HG03135 (cell line): ENCODE measurements at regions not wholly inside any gene's neighbourhood (a gene's known extent, or its start where the extent isn't known, plus 50 kb on each side); places are given as distances from the start of the nearest gene placed in this dataset.
"Not testable (repeated sequence)": the region's sequence is repeated elsewhere in the genome, so short reads cannot be mapped to it uniquely, and the experiment has no call there.

Experiments used
- ATAC-seq: cut with Tn5 transposase; IDR thresholded peaks from one replicate; pipeline ENCODE4 v1.9.1; 2021; ENCODE audit warnings: mild to moderate bottlenecking, moderate library complexity; ENCODE audit not compliant: unreplicated experiment

DNA sequence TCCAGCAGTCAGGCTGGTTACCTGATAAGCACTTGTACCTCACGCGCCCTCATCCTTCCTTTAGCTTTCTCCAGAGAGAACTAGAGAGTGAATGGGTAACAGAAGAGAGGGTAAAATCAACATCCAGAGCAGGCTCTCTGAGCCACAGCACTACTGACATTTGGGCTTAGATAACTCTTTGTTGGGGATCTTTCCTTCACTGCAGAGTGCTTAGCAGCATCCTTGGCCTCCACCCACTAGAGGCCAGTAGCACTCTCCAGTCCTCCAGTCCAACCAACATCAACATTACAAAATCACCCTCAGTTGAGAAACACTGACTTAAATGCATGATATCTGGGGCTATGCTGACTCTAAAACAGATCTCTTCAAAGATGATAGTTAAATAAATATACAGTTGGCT, 220.7 kb downstream of the TACR3 start:
- ATAC-seq, result no peak

DNA sequence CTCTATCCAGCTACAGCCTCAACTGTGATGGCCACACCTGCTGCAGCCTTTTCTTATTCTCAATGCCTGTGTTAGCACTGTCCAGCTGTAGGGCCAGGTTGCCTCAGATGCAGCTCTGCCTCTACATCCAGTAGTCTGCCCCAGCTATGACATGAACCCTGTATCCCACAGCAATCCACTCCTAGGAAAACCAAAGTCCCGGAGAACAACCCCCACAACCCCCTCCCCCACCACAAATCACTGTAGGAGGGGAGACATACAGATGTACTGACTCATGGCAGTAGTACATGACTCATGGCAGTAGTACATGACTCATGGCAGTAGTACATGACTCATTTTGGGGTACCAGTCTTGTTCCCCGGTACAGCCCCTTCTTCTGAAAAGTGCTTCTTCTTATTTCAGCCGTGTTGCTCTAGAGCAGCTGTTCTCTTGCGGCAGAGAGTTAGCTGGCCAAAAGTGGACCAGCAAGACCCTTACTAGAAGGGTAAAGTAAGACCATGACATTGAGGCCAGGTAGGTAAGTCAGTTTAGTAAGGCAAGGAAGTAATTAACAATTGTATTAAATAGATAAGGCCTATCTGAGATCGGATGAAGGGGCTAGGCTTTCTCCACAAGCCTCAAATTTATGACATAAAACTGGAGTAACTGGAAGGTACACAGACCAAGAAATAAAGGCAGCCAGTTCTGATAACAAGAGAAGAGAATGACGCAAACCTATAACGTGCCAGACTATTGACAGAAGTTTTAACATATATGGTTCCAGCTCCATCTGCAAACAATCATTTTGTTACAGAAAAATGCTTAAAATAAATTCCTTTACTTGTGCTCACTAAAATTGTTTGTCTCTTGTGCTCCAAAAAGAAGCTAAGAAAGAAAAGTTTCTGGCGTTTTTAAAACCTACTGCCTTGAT, 221.4 kb downstream of the TACR3 start:
- peak; percentile 91 for ATAC-seq

- peak; percentile 32 for ATAC-seq
Observed at GRCh38 chr4:103497692-103498091, 222.1 kb downstream of the TACR3 start.

GRCh38 chr4:103496800-103497199, 223.0 kb downstream of the TACR3 start:
- ATAC-seq, result no peak

DNA sequence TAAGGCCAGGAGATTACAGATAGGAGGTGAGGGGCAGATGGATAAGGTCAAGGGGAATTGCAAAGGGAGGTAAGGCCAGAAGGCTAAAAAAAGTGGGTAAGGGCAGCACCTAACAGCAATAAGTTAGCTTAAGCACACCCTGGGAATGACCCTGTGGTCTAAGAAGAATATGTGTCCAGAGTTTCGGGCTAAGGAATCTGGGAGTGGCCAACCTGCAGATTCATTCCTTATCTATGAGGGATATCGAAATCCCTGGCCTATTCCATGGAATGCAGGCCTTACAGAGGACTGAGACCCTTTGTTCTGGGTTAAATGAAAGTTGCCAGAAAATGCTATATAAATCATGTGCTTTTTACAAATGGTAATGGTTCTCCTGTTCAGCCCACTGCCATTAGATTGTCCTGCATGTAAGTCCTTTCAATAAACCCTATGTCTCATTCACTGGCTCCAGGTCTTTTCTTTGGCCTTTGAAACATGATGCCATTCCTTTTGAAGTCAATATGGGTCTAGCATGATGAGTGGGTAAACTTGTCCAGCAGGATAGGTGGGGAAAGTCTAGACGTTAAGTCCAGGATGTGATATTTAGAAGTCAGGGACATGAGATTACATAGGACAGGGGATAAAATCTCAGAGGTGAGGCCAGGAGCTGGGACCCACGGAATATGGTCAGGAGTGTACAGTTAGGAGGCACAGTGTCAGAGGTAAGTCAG, 226.2 kb downstream of the TACR3 start:
- ATAC-seq, result no peak

DNA sequence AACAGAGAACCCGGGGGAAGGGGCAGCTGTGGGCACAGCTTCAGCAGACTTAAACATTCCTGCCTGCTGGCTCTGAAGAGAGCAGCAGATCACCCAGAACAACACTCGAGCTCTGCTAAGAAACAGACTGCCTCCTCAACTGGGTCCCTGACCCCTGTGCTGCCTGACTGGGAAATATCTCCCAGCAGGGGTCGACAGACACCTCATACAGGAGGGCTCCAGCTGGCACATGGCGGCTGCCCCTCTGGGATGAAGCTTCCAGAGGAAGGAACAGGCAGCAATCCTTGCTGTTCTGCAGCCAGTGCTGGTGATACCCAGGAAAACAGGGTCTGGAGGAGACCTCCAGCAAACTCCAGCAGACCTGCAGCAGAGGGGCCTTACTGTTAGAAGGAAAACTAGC, 234.5 kb downstream of the TACR3 start:
- ATAC-seq, result not testable (repeated sequence)

- no peak for ATAC-seq
Observed at GRCh38 chr4:103484521-103484920, 235.3 kb downstream of the TACR3 start.

GRCh38 chr4:103482893-103483292, 236.9 kb downstream of the TACR3 start:
- no peak for ATAC-seq

- no peak for ATAC-seq
Observed at GRCh38 chr4:103482471-103482870, 237.3 kb downstream of the TACR3 start.

DNA sequence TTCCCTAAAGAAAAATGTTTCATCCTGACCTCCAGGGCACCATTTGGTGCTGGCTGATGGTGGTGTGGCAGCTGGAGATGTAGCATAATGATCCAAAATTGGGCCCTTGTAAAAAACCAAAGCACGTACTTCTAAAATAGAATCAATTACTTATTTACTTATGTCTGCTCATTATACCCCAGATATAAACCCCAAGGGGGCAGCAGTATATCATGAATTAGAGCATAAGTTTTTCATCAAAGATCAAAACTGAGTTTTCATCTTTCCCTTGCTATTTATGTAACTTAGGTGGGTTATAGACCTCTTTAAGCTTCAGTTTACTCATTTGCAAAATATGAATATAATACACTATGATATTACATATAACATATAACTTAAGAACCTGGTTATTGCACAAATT, 241.1 kb downstream of the TACR3 start:
- no peak for ATAC-seq

- no peak for ATAC-seq
Observed at GRCh38 chr4:103478210-103478609, 241.6 kb downstream of the TACR3 start.

GRCh38 chr4:103457566-103457965, 259.4 kb upstream of the CENPE start:
- no peak for ATAC-seq

DNA sequence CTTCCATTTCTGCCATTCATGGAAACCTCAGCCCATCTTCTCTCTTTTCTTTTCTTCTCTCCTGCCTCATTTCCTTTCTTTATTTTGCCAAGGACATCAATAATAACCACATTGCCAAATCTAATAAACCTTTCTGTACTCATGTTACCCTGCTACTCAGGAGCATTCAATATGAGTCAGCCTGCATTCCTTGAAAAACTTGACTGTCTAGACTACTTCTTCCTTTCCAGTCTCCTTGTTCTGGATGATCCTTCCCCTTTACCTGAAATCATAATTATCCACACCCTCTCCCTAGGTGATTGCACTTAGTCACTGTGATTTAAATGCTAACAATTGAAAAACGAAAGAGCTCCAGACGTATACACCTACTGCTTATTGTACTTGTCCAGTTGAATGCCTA, 253.2 kb upstream of the CENPE start:
- no peak for ATAC-seq

GRCh38 chr4:103450693-103451092, 252.6 kb upstream of the CENPE start:
- no peak for ATAC-seq

DNA sequence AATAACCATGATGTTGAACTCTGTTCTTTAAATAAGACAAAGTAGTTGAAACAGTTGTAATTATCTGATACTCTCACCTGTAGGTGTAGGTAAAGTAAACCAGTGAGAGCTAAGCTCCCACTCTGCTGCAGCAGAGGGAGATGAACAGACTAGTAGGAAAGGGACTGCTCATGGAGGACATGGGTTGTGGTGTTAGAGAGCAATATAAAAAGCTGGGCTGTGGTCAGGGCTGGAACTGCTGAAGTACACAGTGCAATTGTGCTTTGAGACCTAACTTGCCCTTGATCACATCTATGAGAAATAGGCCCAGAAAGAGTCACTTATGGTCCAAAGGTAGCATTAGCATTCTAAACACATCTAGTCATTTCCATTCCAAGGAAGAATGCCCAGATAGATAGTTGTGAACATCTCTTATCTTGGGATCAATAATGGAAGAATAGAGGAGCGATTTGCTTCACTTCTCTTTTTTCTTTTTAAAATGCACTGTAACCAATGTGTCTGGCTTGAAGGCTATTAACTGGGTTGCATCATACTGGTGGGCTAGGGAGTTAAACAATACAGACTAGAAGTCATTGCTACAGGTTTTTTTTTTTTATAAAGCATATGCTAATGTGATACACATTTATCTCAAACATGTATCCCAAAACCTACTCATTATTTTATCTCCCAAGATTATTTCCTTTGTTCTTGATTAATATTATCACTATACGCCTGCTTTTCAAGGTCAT, 251.3 kb upstream of the CENPE start:
- no peak for ATAC-seq

DNA sequence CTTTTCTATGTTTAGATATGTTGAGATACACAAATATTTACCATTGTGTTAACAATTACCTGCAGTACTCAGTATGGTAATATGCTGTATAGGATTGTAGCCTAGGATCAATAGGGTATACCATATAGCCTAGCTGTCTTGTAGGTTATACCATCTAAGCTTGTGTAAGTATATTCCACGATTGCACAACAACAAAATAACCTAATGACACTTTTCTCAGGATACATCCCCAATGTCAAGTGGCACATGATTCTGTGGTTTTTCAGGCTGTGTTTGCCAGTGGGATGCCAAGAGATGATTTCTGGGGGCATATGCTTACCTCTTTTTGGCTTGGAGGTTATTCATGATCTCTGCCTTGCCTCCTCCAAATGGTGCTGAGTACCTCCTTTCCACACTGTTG, 247.2 kb upstream of the CENPE start:
- no peak for ATAC-seq

- no peak for ATAC-seq
Observed at GRCh38 chr4:103443324-103443723, 245.2 kb upstream of the CENPE start.

- ATAC-seq, result peak; percentile 86
Observed at GRCh38 chr4:103429283-103429682, 231.1 kb upstream of the CENPE start.

DNA sequence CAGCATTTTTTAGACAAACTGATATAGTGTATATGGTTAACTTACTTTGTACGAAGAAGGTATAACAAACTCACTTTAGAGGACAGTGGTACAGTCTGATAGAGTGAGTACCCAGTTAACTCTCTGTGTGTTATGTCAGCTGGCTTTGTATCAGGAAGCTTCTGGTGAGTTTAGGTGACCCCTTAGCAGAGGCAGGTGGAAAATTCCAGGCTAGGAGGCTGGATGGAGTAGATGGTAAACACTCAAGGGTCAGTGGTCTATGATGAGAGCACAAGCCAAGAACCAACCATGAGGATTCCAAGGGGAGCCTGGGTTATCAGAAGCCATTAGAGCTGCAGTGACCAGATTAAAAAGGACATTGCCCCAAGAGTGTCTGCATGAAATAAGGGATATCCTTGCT, 227.3 kb upstream of the CENPE start:
- no peak for ATAC-seq

DNA sequence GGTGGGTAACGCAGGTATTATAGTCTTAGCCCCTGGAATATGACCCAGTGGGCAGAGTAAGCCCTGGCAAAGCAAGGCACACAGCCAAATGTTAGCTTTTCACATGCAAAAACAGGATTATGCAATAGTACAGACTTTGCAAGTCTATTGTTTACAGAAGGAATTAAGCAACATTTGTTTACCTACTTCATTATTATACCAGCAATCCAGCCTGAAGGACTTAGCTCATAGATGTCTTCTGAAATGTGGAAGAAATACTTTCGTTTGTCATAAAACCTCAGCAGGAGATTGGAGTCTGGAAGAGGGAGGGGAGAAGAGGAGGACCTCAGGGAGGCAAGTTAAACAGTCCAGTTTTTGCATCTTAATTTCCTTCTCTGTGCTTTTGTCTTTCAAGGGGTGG, 226.7 kb upstream of the CENPE start:
- ATAC-seq, result no peak

DNA sequence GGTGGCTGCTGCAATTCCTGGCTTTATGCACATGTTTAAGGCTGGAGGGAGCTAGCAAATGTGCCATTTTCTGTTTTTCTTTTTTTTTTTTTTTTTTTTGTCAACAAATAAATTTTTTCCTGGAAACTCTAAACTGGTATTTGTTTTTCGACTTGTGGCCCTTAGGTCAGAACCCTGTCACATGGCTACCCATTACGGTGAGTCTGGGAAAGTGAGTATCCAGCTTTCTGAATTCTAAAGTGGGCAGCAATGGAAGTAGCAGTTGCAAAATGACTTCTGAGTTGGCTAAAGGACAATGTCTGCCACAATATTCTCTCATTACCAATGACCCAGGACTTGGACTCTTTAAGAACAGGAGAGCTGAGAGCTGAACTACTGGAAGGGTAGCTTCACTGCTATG, 225.1 kb upstream of the CENPE start:
- no peak for ATAC-seq
